ENCODE measurements at regions not wholly inside any gene's neighbourhood (a gene's known extent, or its start where the extent isn't known, plus 50 kb on each side); places are given as distances from the start of the nearest gene placed in this dataset.

DNA sequence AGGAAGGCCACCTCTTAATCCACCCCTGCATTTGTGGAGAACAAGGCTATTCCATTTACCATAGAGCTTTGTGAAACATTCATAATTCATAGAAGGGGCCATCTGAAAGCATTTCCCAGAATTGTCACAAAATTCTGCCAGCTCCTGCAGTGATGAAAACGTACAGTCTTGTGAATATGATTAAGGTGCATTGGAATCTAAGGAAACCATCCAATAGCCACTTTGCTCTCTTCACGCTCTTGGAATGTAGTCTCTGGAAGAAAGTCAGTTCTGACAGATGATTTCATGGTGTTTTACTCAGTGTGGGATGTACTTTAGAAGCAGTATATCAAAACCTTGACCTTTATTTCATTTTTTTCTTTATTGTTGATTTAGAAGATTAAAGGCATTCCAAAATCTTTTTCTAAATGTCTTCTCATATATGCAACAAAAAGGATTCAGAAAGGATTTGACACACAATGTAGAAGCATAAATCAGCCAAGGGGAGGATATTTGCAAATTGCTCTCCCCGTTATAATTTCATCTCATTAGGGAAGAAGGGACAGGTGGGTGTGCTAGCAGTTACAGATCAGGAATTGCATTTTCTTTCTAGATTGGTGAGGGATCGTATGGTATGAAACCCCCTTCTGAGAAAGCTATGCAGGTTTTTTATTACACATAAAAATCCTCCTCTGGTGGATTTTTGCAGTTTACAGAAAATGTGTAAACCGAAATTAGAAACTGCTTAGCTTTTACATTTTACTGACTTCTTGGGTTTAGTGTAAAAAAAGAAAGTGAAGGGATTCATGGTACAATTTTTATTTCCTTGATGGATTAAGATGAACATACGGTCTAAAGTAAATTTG lies 390.2 kb downstream of the LRIG3 start:
- peaks cover 0 to 6% of the 10 kb centered on the region in 2 experiments; a peak in 1 of 4 replicates for H3K4me1 ChIP-seq (ENCODE audit: control insufficient read depth in 1 of 2, insufficient read depth in 2 of 2, low read length in 2 of 2)
- no peaks in the 10 kb centered on the region for H3K9me3 ChIP-seq (ENCODE audit: control insufficient read depth in 1 of 2, insufficient read depth in 1 of 2, low read depth in 1 of 2, low read length in 2 of 2)
- POLR2A ChIA-PET = no interaction called here
- no peak overlapping the region for H3K4me2 ChIP-seq (ENCODE audit: low read length)
- H2AFZ ChIP-seq (ENCODE audit: low read depth, low read length, poor library complexity, severe bottlenecking) = no peak overlapping the region
- ATAC-seq = no peak
- no peak overlapping the region for H3K27ac ChIP-seq (ENCODE audit: low read depth, low read length)
- CTCF ChIA-PET = no interaction called here
- RAD21 ChIA-PET (ENCODE audit: low non-redundant PET in 1 of 2, low total read pairs in 2 of 2, uncharacterized antibody in 2 of 2, unreplicated experiment in 2 of 2) = no interaction called here
- H3K79me2 ChIP-seq (ENCODE audit: insufficient read depth, low read length) = no peaks in the 10 kb centered on the region
- TF ChIP-seq, protein P1, sequence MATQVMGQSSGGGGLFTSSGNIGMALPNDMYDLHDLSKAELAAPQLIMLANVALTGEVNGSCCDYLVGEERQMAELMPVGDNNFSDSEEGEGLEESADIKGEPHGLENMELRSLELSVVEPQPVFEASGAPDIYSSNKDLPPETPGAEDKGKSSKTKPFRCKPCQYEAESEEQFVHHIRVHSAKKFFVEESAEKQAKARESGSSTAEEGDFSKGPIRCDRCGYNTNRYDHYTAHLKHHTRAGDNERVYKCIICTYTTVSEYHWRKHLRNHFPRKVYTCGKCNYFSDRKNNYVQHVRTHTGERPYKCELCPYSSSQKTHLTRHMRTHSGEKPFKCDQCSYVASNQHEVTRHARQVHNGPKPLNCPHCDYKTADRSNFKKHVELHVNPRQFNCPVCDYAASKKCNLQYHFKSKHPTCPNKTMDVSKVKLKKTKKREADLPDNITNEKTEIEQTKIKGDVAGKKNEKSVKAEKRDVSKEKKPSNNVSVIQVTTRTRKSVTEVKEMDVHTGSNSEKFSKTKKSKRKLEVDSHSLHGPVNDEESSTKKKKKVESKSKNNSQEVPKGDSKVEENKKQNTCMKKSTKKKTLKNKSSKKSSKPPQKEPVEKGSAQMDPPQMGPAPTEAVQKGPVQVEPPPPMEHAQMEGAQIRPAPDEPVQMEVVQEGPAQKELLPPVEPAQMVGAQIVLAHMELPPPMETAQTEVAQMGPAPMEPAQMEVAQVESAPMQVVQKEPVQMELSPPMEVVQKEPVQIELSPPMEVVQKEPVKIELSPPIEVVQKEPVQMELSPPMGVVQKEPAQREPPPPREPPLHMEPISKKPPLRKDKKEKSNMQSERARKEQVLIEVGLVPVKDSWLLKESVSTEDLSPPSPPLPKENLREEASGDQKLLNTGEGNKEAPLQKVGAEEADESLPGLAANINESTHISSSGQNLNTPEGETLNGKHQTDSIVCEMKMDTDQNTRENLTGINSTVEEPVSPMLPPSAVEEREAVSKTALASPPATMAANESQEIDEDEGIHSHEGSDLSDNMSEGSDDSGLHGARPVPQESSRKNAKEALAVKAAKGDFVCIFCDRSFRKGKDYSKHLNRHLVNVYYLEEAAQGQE (IDR thresholded peaks at IDR 0.05; ENCODE audit: low read depth) = no peak
- TF ChIP-seq, protein P2, sequence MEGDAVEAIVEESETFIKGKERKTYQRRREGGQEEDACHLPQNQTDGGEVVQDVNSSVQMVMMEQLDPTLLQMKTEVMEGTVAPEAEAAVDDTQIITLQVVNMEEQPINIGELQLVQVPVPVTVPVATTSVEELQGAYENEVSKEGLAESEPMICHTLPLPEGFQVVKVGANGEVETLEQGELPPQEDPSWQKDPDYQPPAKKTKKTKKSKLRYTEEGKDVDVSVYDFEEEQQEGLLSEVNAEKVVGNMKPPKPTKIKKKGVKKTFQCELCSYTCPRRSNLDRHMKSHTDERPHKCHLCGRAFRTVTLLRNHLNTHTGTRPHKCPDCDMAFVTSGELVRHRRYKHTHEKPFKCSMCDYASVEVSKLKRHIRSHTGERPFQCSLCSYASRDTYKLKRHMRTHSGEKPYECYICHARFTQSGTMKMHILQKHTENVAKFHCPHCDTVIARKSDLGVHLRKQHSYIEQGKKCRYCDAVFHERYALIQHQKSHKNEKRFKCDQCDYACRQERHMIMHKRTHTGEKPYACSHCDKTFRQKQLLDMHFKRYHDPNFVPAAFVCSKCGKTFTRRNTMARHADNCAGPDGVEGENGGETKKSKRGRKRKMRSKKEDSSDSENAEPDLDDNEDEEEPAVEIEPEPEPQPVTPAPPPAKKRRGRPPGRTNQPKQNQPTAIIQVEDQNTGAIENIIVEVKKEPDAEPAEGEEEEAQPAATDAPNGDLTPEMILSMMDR (IDR thresholded peaks at IDR 0.05 in 2 of 3, conservative IDR thresholded peaks at IDR 0.05 in 1 of 3; ENCODE audit: borderline replicate concordance in 1 of 3, insufficient read depth in 1 of 3, low read depth in 2 of 3, low read length in 2 of 3) = no peak
- TF ChIP-seq, protein P3, sequence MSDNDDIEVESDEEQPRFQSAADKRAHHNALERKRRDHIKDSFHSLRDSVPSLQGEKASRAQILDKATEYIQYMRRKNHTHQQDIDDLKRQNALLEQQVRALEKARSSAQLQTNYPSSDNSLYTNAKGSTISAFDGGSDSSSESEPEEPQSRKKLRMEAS (IDR thresholded peaks at IDR 0.05) = no peak
- TF ChIP-seq FOSL1 (IDR thresholded peaks at IDR 0.05; ENCODE audit: low read depth) (no peak), CEBPB (IDR thresholded peaks at IDR 0.05; ENCODE audit: low read depth) (no peak), POLR2AphosphoS5 (IDR thresholded peaks at IDR 0.05; ENCODE audit: low read depth, low read length) (no peak), YY1 (IDR thresholded peaks at IDR 0.05; ENCODE audit: extremely low read depth, insufficient replicate concordance, low read depth, low read length) (no peak), CBX3 (IDR thresholded peaks at IDR 0.05; ENCODE audit: low read depth) (no peak), SP1 (IDR thresholded peaks at IDR 0.05; ENCODE audit: low read depth) (no peak), RAD21 (IDR thresholded peaks at IDR 0.05; ENCODE audit: low read depth) (no peak), EZH2phosphoT487 (IDR thresholded peaks at IDR 0.05; ENCODE audit: borderline replicate concordance) (no peak), ZFX (IDR thresholded peaks at IDR 0.05) (no peak), ELF1 (IDR thresholded peaks at IDR 0.05; ENCODE audit: borderline replicate concordance, low read depth) (no peak), SRF (IDR thresholded peaks at IDR 0.05; ENCODE audit: low read depth) (no peak), EGR1 (IDR thresholded peaks at IDR 0.05; ENCODE audit: low read depth) (no peak), POLR2A (IDR thresholded peaks at IDR 0.05; ENCODE audit: borderline replicate concordance, extremely low read depth, insufficient read depth, insufficient read length) (no peak), ZNF274 (IDR thresholded peaks at IDR 0.05; ENCODE audit: low read depth, low read length) (no peak), EZH2 (IDR thresholded peaks at IDR 0.05) (no peak)
- TF ChIP-seq, protein P4, sequence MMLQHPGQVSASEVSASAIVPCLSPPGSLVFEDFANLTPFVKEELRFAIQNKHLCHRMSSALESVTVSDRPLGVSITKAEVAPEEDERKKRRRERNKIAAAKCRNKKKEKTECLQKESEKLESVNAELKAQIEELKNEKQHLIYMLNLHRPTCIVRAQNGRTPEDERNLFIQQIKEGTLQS (IDR thresholded peaks at IDR 0.05) = no peak
- TF ChIP-seq, protein P5, sequence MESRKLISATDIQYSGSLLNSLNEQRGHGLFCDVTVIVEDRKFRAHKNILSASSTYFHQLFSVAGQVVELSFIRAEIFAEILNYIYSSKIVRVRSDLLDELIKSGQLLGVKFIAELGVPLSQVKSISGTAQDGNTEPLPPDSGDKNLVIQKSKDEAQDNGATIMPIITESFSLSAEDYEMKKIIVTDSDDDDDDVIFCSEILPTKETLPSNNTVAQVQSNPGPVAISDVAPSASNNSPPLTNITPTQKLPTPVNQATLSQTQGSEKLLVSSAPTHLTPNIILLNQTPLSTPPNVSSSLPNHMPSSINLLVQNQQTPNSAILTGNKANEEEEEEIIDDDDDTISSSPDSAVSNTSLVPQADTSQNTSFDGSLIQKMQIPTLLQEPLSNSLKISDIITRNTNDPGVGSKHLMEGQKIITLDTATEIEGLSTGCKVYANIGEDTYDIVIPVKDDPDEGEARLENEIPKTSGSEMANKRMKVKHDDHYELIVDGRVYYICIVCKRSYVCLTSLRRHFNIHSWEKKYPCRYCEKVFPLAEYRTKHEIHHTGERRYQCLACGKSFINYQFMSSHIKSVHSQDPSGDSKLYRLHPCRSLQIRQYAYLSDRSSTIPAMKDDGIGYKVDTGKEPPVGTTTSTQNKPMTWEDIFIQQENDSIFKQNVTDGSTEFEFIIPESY (IDR thresholded peaks at IDR 0.05; ENCODE audit: extremely low read depth, insufficient replicate concordance, low read length) = no peak
- H3K9me2 ChIP-seq (ENCODE audit: insufficient read depth) = no peaks in the 10 kb centered on the region
- H4K20me1 ChIP-seq (ENCODE audit: insufficient read depth) = no peaks in the 10 kb centered on the region
- no peak for DNase-seq (ENCODE audit: low read depth, low spot score)
- intact Hi-C loops (cut with micrococcal nuclease) = loop anchor here (10.0 kb wide), 1 partner anchor 545 kb away; no protein-coding TSS in a partner anchor
- no peak overlapping the region for H3K4me3 ChIP-seq (replicated peaks in 1 of 2; ENCODE audit: low read depth in 1 of 2, low read length in 2 of 2)
- H3K36me3 ChIP-seq (ENCODE audit: control insufficient read depth in 1 of 2, insufficient read depth in 2 of 2, low read length in 2 of 2) = no peaks in the 10 kb centered on the region
- BruUV-seq (replicated peaks) = no TSS peak
- H3K27me3 ChIP-seq (ENCODE audit: insufficient read depth, low read length) = no peaks in the 10 kb centered on the region
- H3K9ac ChIP-seq (ENCODE audit: low read length) = no peak overlapping the region
